ENCODE measurements at regions not wholly inside any gene's neighbourhood (a gene's known extent, or its start where the extent isn't known, plus 50 kb on each side); places are given as distances from the start of the nearest gene placed in this dataset.

- no peak for TF ChIP-seq CTCF (IDR thresholded peaks at IDR 0.05)
- TF ChIP-seq REST (IDR thresholded peaks at IDR 0.05; ENCODE audit: insufficient read depth in 1 of 2, low read depth in 2 of 2, low read length in 1 of 2): no peak
- TF ChIP-seq SIN3A (IDR thresholded peaks at IDR 0.05; ENCODE audit: borderline replicate concordance, insufficient read depth, low read depth, low read length): no peak
Measured at GRCh38 chr1:157226739-157227138, 88.5 kb upstream of the ETV3 start.
